Left ventricle myocardium inferior (tissue), 1 donor: ENCODE measurements at regions not wholly inside any gene's neighbourhood (a gene's known extent, or its start where the extent isn't known, plus 50 kb on each side); places are given as distances from the start of the nearest gene placed in this dataset.

Experiments
- DNase-seq: peaks from one replicate; pipeline ENCODE4 v3.0.0-alpha.2; 2020
- H3K27ac ChIP-seq: fragments of 200-600 bp; replicated peaks from 2 replicates; pipeline ENCODE4 v1.8.0; 2021
- H3K27me3 ChIP-seq: fragments of 200-600 bp; 2 replicates; pipeline ENCODE4 v1.8.0; 2021; ENCODE audit warnings: low read depth
- H3K36me3 ChIP-seq: fragments of 200-600 bp; 2 replicates; pipeline ENCODE4 v1.8.0; 2021
- H3K4me1 ChIP-seq: fragments of 200-600 bp; 2 replicates; pipeline ENCODE4 v1.8.0; 2021
- H3K4me3 ChIP-seq: fragments of 200-600 bp; 2 replicates; pipeline ENCODE4 v1.8.0; 2021; ENCODE audit warnings: mild to moderate bottlenecking, moderate library complexity
- H3K9me3 ChIP-seq: fragments of 200-600 bp; replicated peaks from 2 replicates; pipeline ENCODE4 v1.8.0; 2021
- CTCF ChIP-seq: fragments of 200-600 bp; IDR thresholded peaks from 2 replicates; pipeline ENCODE4 v1.8.0; 2021; ENCODE audit warnings: antibody characterized with exemption, mild to moderate bottlenecking, borderline replicate concordance
- intact Hi-C: fragments of 100-400 bp; cut with micrococcal nuclease; formaldehyde crosslinking; loops from one replicate; pipeline ENCODE4 v1.11.0; 2022
- donor health status: DM: no; HTN: yes; CAD: no; lungs with severe emphysema.

DNA sequence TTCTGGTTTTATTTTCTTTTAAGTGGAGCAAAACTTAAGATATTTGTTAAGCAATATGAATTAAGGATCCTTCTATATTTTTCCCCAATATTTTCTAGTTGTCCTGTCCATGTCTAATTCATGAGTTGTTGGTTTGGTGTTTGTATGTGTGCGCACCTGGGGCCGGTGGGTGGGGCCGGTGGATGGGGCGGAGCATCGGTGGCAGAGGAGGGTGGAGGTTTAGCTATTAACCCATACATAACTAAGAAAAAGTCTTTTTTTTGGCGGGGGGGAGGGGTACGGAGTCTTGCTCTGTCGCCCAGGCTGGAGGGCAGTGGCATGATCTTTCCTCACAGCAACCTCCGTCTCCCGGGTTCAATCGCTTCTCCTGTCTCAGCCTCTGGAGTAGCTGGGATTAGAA is 489.8 kb downstream of the PDGFC start:
- intact Hi-C loops, result no loop called here
- Histone ChIP-seq H3K27ac (no peak overlapping the region), H3K36me3 (no peaks in the 10 kb centered on the region), H3K27me3 (no peaks in the 10 kb centered on the region), H3K4me1 (no peaks in the 10 kb centered on the region), H3K9me3 (no peaks in the 10 kb centered on the region), H3K4me3 (no peak overlapping the region)
- TF ChIP-seq CTCF, result no peak
- DNase-seq, result no peak

DNA sequence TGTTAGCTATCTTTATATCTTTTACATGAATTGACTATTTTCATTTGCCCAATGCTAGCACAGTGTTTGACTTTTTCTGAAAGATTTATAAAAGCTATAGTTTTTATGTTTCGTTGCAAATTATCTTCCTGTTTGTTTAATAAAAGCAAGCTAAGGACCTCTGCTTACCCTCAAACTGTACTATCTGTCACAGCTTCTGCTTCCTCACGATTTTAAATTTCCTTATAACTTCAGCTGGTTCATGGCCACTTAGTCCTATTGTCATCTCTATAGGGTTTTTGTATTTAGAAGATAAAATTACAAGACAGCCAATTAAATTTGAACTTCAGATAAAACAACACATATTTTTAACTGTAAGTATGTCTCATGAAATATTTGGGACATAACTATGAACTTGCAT is 494.0 kb downstream of the PDGFC start:
- H3K27ac ChIP-seq, result no peak overlapping the region
- no peaks in the 10 kb centered on the region for H3K4me1 ChIP-seq
- intact Hi-C loops, result no loop called here
- H3K9me3 ChIP-seq, result no peaks in the 10 kb centered on the region
- no peak overlapping the region for H3K4me3 ChIP-seq
- TF ChIP-seq CTCF, result no peak
- no peaks in the 10 kb centered on the region for H3K27me3 ChIP-seq
- no peaks in the 10 kb centered on the region for H3K36me3 ChIP-seq
- no peak for DNase-seq

DNA sequence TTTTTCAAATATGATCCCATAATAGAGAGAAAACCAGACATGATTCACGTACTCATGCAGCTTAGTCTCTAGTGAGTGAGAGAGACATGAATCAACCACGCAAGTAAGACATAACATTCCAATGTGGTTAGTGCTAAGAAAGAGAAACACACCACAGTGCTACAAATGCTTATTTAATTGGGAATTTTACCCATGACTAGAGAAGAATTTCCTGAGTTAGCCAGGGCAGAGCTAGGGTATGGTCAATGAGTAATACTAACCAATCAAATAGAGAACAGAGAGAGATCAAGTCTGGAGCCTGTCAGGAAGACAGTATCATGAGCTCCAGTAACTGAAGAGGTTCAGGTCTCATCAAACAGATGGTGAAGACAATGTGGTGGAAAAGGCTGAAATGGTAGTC is 495.2 kb downstream of the PDGFC start:
- Histone ChIP-seq H3K9me3 (no peaks in the 10 kb centered on the region), H3K27ac (no peak overlapping the region), H3K27me3 (no peaks in the 10 kb centered on the region), H3K4me3 (no peak overlapping the region), H3K4me1 (no peaks in the 10 kb centered on the region), H3K36me3 (no peaks in the 10 kb centered on the region)
- no peak for DNase-seq
- intact Hi-C loops, result no loop called here
- no peak for TF ChIP-seq CTCF

DNA sequence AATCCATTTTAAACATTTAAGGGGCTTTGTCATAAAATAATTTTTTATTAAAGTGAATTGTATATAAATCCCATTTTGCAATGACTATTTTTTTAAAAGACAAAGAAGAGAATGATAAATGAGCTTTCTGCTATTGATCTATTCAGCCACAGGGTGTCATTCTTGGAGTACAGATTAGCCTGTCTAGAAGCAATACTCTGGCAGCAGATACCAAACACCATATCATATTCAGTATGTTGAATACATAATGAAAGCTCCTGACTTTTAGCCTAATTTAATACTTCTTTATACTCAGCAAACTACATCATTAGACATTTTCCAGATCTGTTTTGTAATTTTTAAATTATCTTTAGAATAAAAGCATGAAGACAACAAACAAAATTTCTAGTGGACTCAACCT is 496.3 kb downstream of the PDGFC start:
- DNase-seq, result no peak
- Histone ChIP-seq H3K27ac (no peak overlapping the region), H3K4me1 (no peaks in the 10 kb centered on the region), H3K9me3 (no peaks in the 10 kb centered on the region), H3K4me3 (no peak overlapping the region), H3K36me3 (no peaks in the 10 kb centered on the region), H3K27me3 (no peaks in the 10 kb centered on the region)
- peak; percentile 66 for TF ChIP-seq CTCF
- intact Hi-C loops, result no loop called here

- Histone ChIP-seq H3K36me3 (no peaks in the 10 kb centered on the region), H3K27ac (no peak overlapping the region), H3K9me3 (no peaks in the 10 kb centered on the region), H3K4me1 (no peaks in the 10 kb centered on the region), H3K4me3 (no peak overlapping the region), H3K27me3 (no peaks in the 10 kb centered on the region)
- intact Hi-C loops, result no loop called here
- no peak for TF ChIP-seq CTCF
- DNase-seq, result no peak
These were observed 498.4 kb downstream of the PDGFC start for GRCh38 chr4:156473151-156473550.

DNA sequence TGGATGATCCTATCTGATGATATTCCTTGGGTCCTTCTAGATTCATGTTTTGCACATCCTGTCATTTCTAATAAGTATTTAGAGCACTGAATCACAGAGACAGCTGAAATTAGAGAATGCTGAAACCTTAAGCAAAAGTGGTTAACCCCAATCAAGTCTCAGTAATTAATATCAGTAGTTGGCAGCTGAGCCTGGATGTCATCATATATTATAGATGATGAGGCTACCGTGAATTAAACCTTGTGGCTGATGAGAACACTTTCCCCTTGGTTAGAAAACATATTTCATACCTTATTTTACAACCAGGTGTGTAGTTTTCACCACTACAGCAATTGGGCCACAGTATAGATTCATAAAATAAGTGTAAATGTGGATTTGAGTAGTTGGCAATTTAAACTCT is 499.0 kb downstream of the PDGFC start:
- no peak for TF ChIP-seq CTCF
- no peak overlapping the region for H3K27ac ChIP-seq
- intact Hi-C loops, result no loop called here

More for the DNA sequence above, 499.0 kb downstream of the PDGFC start:
- Histone ChIP-seq H3K4me1 (no peaks in the 10 kb centered on the region), H3K9me3 (no peaks in the 10 kb centered on the region), H3K4me3 (no peak overlapping the region), H3K36me3 (no peaks in the 10 kb centered on the region), H3K27me3 (no peaks in the 10 kb centered on the region)
- no peak for DNase-seq
